Mesenchymal stem cell (in vitro differentiated cells and primary cell): ENCODE measurements at regions not wholly inside any gene's neighbourhood (a gene's known extent, or its start where the extent isn't known, plus 50 kb on each side); places are given as distances from the start of the nearest gene placed in this dataset.
"Not testable (repeated sequence)": the region's sequence is repeated elsewhere in the genome, so short reads cannot be mapped to it uniquely, and the experiment has no call there.

ENCODE experiments used
- DNase-seq: peaks from one replicate; pipeline ENCODE4 v3.0.0-alpha.2; 2013
- H2AFZ ChIP-seq: one replicate; pipeline ENCODE4 v1.6.1; 2013; ENCODE audit warnings: low read depth, mild to moderate bottlenecking, control low read depth, inconsistent platforms, low read length, moderate library complexity
- H2AK5ac ChIP-seq: 2 replicates; pipeline ENCODE4 v1.6.1; 2013; ENCODE audit warnings: low read length, moderate library complexity, mild to moderate bottlenecking, inconsistent platforms; ENCODE audit not compliant: severe bottlenecking
- H2BK120ac ChIP-seq: one replicate; pipeline ENCODE4 v1.6.1; 2013; ENCODE audit warnings: low read depth, mild to moderate bottlenecking, inconsistent platforms, low read length, moderate library complexity
- H2BK12ac ChIP-seq, 2 experiments: one replicate each; pipeline ENCODE4 v1.6.1; 2013; ENCODE audit warnings: inconsistent platforms in 2 of 2, low read length in 2 of 2, mild to moderate bottlenecking in 2 of 2, moderate library complexity in 2 of 2, control low read depth in 1 of 2
- H2BK15ac ChIP-seq: one replicate; pipeline ENCODE4 v1.6.1; 2013; ENCODE audit warnings: mild to moderate bottlenecking, low read depth, inconsistent platforms; ENCODE audit not compliant: poor library complexity, severe bottlenecking
- H2BK5ac ChIP-seq: 2 replicates; pipeline ENCODE4 v1.6.1; 2013; ENCODE audit warnings: low read depth, mild to moderate bottlenecking, low read length, control low read depth, inconsistent platforms; ENCODE audit not compliant: poor library complexity, severe bottlenecking
- H3K14ac ChIP-seq, 2 experiments: one replicate each; pipeline ENCODE4 v1.6.1; 2013; ENCODE audit warnings: inconsistent platforms in 2 of 2, low read length in 2 of 2, control low read depth in 1 of 2, mild to moderate bottlenecking in 1 of 2, moderate library complexity in 1 of 2
- H3K18ac ChIP-seq, 2 experiments: one replicate each; pipeline ENCODE4 v1.6.1; 2013; ENCODE audit warnings: inconsistent platforms in 2 of 2, low read length in 2 of 2, control low read depth in 1 of 2, low read depth in 1 of 2, mild to moderate bottlenecking in 1 of 2
- H3K23ac ChIP-seq, 2 experiments: one replicate each; pipeline ENCODE4 v1.6.1; 2013; ENCODE audit warnings: inconsistent platforms in 2 of 2, low read length in 2 of 2, mild to moderate bottlenecking in 2 of 2, moderate library complexity in 2 of 2, control low read depth in 1 of 2
- H3K27ac ChIP-seq: 2 replicates; pipeline ENCODE4 v1.5.1; 2013; ENCODE audit warnings: mild to moderate bottlenecking, moderate library complexity, low read length, control low read depth, inconsistent platforms; ENCODE audit not compliant: poor library complexity, severe bottlenecking
- H3K27me3 ChIP-seq, 2 experiments: 2 replicates each; pipeline versions ENCODE4 v1.6.1 to v1.7.0; 2013; ENCODE audit warnings: low read length in 2 of 2, mild to moderate bottlenecking in 2 of 2, moderate library complexity in 2 of 2, control low read depth in 1 of 2, inconsistent platforms in 1 of 2; ENCODE audit not compliant: control insufficient read depth in 1 of 2, insufficient read depth in 1 of 2
- H3K36me3 ChIP-seq, 2 experiments: 2 replicates each; pipeline versions ENCODE4 v1.6.1 to v1.7.0; 2013; ENCODE audit warnings: low read length in 2 of 2, control low read depth in 1 of 2, inconsistent platforms in 1 of 2, low read depth in 1 of 2, mild to moderate bottlenecking in 1 of 2; ENCODE audit not compliant: insufficient read depth in 2 of 2, control insufficient read depth in 1 of 2
- H3K4ac ChIP-seq, 2 experiments: one replicate each; pipeline ENCODE4 v1.6.1; 2013; ENCODE audit warnings: inconsistent platforms in 2 of 2, low read length in 2 of 2, mild to moderate bottlenecking in 2 of 2, moderate library complexity in 2 of 2, control low read depth in 1 of 2, low read depth in 1 of 2
- H3K4me1 ChIP-seq: 2 replicates; pipeline ENCODE4 v1.6.1; 2013; ENCODE audit warnings: low read depth, low read length, control low read depth; ENCODE audit not compliant: control insufficient read depth, insufficient read depth
- H3K4me2 ChIP-seq: 2 replicates; pipeline ENCODE4 v1.6.1; 2013; ENCODE audit warnings: low read length, mild to moderate bottlenecking, inconsistent platforms; ENCODE audit not compliant: poor library complexity, severe bottlenecking
- H3K4me3 ChIP-seq, 2 experiments: 2 replicates each; pipeline versions ENCODE4 v1.5.1 to v1.7.0; 2013; ENCODE audit warnings: low read length in 2 of 2, mild to moderate bottlenecking in 2 of 2, control low read depth in 1 of 2, low read depth in 1 of 2; ENCODE audit not compliant: insufficient read depth in 1 of 2
- H3K79me1 ChIP-seq: replicated peaks from 2 replicates; pipeline ENCODE4 v1.6.1; 2013; ENCODE audit warnings: mild to moderate bottlenecking, control low read depth, low read length, inconsistent platforms; ENCODE audit not compliant: poor library complexity, severe bottlenecking
- H3K9ac ChIP-seq: 2 replicates; pipeline ENCODE4 v1.7.0; 2013; ENCODE audit warnings: mild to moderate bottlenecking, low read length, moderate library complexity
- H3K9me3 ChIP-seq: 2 replicates; pipeline ENCODE4 v1.7.0; 2013; ENCODE audit warnings: mild to moderate bottlenecking, low read length; ENCODE audit not compliant: control insufficient read depth
- H4K8ac ChIP-seq: one replicate; pipeline ENCODE4 v1.6.1; 2013; ENCODE audit warnings: inconsistent platforms, mild to moderate bottlenecking, low read length, moderate library complexity
- H4K91ac ChIP-seq: one replicate; pipeline ENCODE4 v1.6.1; 2013; ENCODE audit warnings: mild to moderate bottlenecking, low read length, inconsistent platforms
- WGBS: methylation state at CpG from one replicate; pipeline ENCODE4 v1.1.7; 2013; ENCODE audit warnings: mixed read lengths; 5-methylcytosine and 5-hydroxymethylcytosine counted together

DNA sequence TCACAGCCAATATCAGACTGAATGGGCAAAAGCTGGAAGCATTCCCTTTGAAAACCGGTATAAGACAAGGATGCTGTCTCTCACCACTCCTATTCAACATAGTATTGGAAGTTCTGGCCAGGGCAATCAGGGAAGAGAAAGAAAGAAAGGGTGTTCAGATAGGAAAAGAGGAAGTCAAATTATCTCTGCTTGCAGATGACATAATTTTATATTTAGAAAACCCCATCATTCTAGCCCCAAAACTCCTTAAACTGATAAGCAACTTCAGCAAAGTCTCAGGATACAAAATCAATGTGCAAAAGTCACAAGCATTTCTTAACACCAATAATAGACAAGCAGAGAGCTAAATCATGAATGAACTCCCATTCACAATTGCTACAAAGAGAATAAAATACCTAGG lies 461.7 kb downstream of the PDGFC start:
- not testable (repeated sequence) for H2BK15ac ChIP-seq, H3K23ac ChIP-seq, H2AFZ ChIP-seq, H3K79me1 ChIP-seq, H3K27ac ChIP-seq, H3K9ac ChIP-seq, H3K27me3 ChIP-seq, H3K14ac ChIP-seq, H3K4me3 ChIP-seq, H2BK12ac ChIP-seq, H3K18ac ChIP-seq, H3K9me3 ChIP-seq, H3K4ac ChIP-seq, H3K4me2 ChIP-seq, H4K8ac ChIP-seq, DNase-seq, H2BK5ac ChIP-seq, H2AK5ac ChIP-seq, H4K91ac ChIP-seq, H2BK120ac ChIP-seq, H3K4me1 ChIP-seq, H3K36me3 ChIP-seq
- WGBS: no CpG with 5 or more reads among the region's 1 CpG

DNA sequence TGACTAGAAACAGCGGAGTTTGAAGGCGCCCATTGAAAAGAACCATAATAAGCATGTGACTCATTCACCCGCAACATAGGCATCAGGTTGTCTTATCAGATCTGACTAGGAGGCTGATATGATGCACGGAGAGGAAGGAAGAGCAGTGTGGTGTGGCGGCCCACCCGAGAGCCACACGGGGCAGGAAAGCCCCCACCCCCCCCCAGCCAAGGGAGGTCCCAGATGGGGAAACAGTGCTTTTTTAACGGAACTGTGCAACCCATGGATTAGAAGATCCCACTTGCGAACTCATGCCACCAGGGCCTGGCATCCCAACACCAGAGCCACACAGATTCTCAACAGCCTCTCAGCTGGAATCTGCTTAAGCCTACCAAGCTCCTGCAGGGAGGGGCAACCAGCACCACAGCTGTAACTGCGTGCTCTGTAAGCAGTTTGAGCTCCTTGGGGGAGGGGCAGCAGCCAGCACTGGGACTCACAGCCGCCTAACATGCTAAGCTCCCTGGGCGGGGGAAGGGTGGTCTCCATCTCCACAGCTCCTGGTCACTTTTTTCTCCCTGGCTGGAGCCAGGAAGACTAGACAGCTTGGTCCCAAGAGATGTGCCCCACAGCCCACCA lies 466.2 kb downstream of the PDGFC start:
- Histone ChIP-seq H3K4me1 (no peaks in the 10 kb centered on the region), H3K27me3 (no peaks in the 10 kb centered on the region), H4K8ac (peak overlapping the region; percentile 35), H3K79me1 (no peaks in the 10 kb centered on the region), H3K14ac (no peak overlapping the region), H3K18ac (peak overlapping the region; percentile 17 to 77), H3K36me3 (no peaks in the 10 kb centered on the region), H2AK5ac (no peak overlapping the region), H3K4me2 (no peak overlapping the region), H3K4ac (peak overlapping the region; percentile 27 to 69), H2BK12ac (peak overlapping the region; percentile 2 to 61), H3K27ac (no peak overlapping the region), H3K9ac (no peak overlapping the region), H2AFZ (no peak overlapping the region), H3K23ac (no peak overlapping the region), H4K91ac (peak overlapping the region; percentile 43), H3K9me3 (no peaks in the 10 kb centered on the region), H2BK5ac (no peak overlapping the region), H2BK120ac (no peak overlapping the region), H2BK15ac (no peak overlapping the region), H3K4me3 (no peak overlapping the region)
- WGBS: 64% methylated on average over 12 of the region's 12 CpGs
- DNase-seq: peak; percentile 51

DNA sequence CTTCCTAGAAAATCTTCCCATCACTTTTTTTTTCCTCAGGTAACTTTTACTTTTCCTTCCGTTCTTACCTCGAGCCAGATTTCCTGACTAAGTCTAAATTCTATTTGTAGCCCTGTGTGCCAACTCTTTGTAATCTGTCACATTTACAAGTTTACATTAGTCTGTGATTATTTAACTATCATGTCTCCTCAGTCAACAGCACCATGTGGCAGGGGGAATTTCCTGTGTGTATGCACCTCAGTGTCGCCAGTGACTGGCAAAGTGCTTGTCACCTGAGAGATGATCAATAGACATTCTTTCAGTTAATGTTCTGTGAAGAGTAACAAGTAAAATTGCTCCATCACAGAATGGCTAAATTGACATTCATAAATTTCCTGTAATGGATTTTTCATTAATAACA lies 468.5 kb downstream of the PDGFC start:
- Histone ChIP-seq H3K36me3 (no peaks in the 10 kb centered on the region), H2BK12ac (no peak overlapping the region), H3K14ac (no peak overlapping the region), H3K9me3 (no peaks in the 10 kb centered on the region), H3K23ac (no peak overlapping the region), H2BK15ac (no peak overlapping the region), H3K4ac (no peak overlapping the region), H2AFZ (no peak overlapping the region), H3K27me3 (no peaks in the 10 kb centered on the region), H3K18ac (no peak overlapping the region), H4K91ac (no peak overlapping the region), H3K4me3 (no peak overlapping the region), H3K27ac (no peak overlapping the region), H2AK5ac (no peak overlapping the region), H3K4me2 (no peak overlapping the region), H3K4me1 (no peaks in the 10 kb centered on the region), H3K79me1 (no peaks in the 10 kb centered on the region), H3K9ac (no peak overlapping the region), H2BK5ac (no peak overlapping the region), H2BK120ac (no peak overlapping the region), H4K8ac (no peak overlapping the region)
- no peak for DNase-seq
- 100% methylated on average over 3 of the region's 3 CpGs for WGBS

DNA sequence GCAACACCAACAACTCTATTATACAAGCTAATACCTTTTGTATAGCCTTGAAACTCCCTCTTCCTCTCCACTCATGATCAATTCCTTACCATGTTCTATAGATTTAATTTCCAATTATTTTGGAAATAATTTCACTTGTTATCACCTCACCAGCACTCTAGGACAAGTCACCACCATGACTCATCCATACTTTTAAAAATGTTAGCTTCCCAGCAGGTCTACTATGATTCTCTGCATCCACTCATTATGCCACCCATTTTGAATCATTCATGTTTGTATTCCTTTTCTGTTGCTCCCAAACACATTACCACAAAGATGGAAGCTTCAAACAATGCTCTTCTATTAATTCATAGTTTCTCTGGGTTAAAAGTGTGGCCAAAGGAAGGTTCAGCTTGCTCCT lies 469.6 kb downstream of the PDGFC start:
- no peak overlapping the region for H3K23ac ChIP-seq
- H2BK120ac ChIP-seq: no peak overlapping the region
- H3K14ac ChIP-seq: no peak overlapping the region
- H3K4me2 ChIP-seq: no peak overlapping the region
- no peaks in the 10 kb centered on the region for H3K9me3 ChIP-seq
- H3K79me1 ChIP-seq: no peaks in the 10 kb centered on the region
- H3K27me3 ChIP-seq: no peaks in the 10 kb centered on the region
- no peak overlapping the region for H2AK5ac ChIP-seq
- H4K91ac ChIP-seq: no peak overlapping the region
- no peaks in the 10 kb centered on the region for H3K36me3 ChIP-seq
- no peaks in the 10 kb centered on the region for H3K4me1 ChIP-seq
- H3K18ac ChIP-seq: no peak overlapping the region
- no peak overlapping the region for H3K27ac ChIP-seq
- H3K9ac ChIP-seq: no peak overlapping the region
- H2AFZ ChIP-seq: no peak overlapping the region
- H2BK12ac ChIP-seq: no peak overlapping the region
- no peak for DNase-seq
- H3K4ac ChIP-seq: no peak overlapping the region
- no peak overlapping the region for H3K4me3 ChIP-seq
- no peak overlapping the region for H2BK5ac ChIP-seq
- H2BK15ac ChIP-seq: no peak overlapping the region
- no peak overlapping the region for H4K8ac ChIP-seq
